Lower lobe of right lung (tissue), 2 donors: ENCODE measurements at regions not wholly inside any gene's neighbourhood (a gene's known extent, or its start where the extent isn't known, plus 50 kb on each side); places are given as distances from the start of the nearest gene placed in this dataset.
"Not testable (repeated sequence)": the region's sequence is repeated elsewhere in the genome, so short reads cannot be mapped to it uniquely, and the experiment has no call there.

Experiments used
- ATAC-seq, 2 donors: fragments of 200-7000 bp; cut with Tn5 transposase; one replicate each; pipeline ENCODE4 v1.9.1; 2020 to 2022; ENCODE audit warnings: mild to moderate bottlenecking in 2 of 2, moderate library complexity in 2 of 2
- DNase-seq: peaks from one replicate; pipeline ENCODE4 v3.0.0-alpha.2; 2020
- H3K27ac ChIP-seq: fragments of 200-600 bp; one replicate; pipeline ENCODE4 v1.8.0; 2022
- H3K27me3 ChIP-seq: fragments of 200-600 bp; one replicate; pipeline ENCODE4 v1.8.0; 2022; ENCODE audit warnings: low read depth
- H3K36me3 ChIP-seq: fragments of 200-600 bp; one replicate; pipeline ENCODE4 v1.8.0; 2022; ENCODE audit warnings: mild to moderate bottlenecking
- H3K4me1 ChIP-seq: fragments of 200-600 bp; one replicate; pipeline ENCODE4 v1.8.0; 2022
- H3K4me3 ChIP-seq: fragments of 200-600 bp; one replicate; pipeline ENCODE4 v1.8.0; 2022; ENCODE audit warnings: mild to moderate bottlenecking
- H3K9me3 ChIP-seq: fragments of 200-600 bp; one replicate; pipeline ENCODE4 v1.8.0; 2022
- CTCF ChIP-seq: fragments of 200-600 bp; IDR thresholded peaks from one replicate; pipeline ENCODE4 v1.8.0; 2022; ENCODE audit warnings: antibody characterized with exemption, mild to moderate bottlenecking
- intact Hi-C: fragments of 100-400 bp; cut with DNase I; formaldehyde crosslinking; loops from one replicate; pipeline ENCODE4 v1.11.0; 2022
- donor health status: DM: no; HTN: yes; CAD: no; lungs with severe emphysema.

- Histone ChIP-seq H3K27ac (no peak overlapping the region), H3K4me1 (no peaks in the 10 kb centered on the region), H3K4me3 (no peak overlapping the region), H3K27me3 (no peaks in the 10 kb centered on the region), H3K36me3 (no peaks in the 10 kb centered on the region), H3K9me3 (no peaks in the 10 kb centered on the region)
- ATAC-seq = no peak
- TF ChIP-seq CTCF = no peak
- intact Hi-C loops = no loop called here
- no peak for DNase-seq
Observed at GRCh38 chr13:30535046-30535445, 69.3 kb upstream of the HMGB1 start.

- DNase-seq = no peak
- Histone ChIP-seq H3K36me3 (no peaks in the 10 kb centered on the region), H3K27me3 (no peaks in the 10 kb centered on the region), H3K4me3 (no peak overlapping the region), H3K4me1 (no peaks in the 10 kb centered on the region), H3K27ac (no peak overlapping the region), H3K9me3 (no peaks in the 10 kb centered on the region)
- ATAC-seq = no peak
- TF ChIP-seq CTCF = no peak
- intact Hi-C loops = no loop called here
Observed at GRCh38 chr13:30545320-30545719, 72.4 kb upstream of the USPL1 start.

- intact Hi-C loops, H3K4me3 ChIP-seq, H3K27ac ChIP-seq, H3K4me1 ChIP-seq, H3K36me3 ChIP-seq, DNase-seq, H3K27me3 ChIP-seq, H3K9me3 ChIP-seq, ATAC-seq: not testable (repeated sequence)
Observed at GRCh38 chr13:30548046-30548445, 69.7 kb upstream of the USPL1 start.

- ATAC-seq = peak; percentile 74 to 79
- no peak overlapping the region for H3K4me3 ChIP-seq
- DNase-seq = no peak
Observed at GRCh38 chr13:30551189-30551588, 66.5 kb upstream of the USPL1 start.

GRCh38 chr13:30552567-30552966 lies 65.2 kb upstream of the USPL1 start:
- H3K4me3 ChIP-seq = no peak overlapping the region
- no peak for ATAC-seq
- no peak for TF ChIP-seq CTCF
- no peaks in the 10 kb centered on the region for H3K9me3 ChIP-seq
- H3K27me3 ChIP-seq = no peaks in the 10 kb centered on the region
- no peaks in the 10 kb centered on the region for H3K4me1 ChIP-seq
- no peak overlapping the region for H3K27ac ChIP-seq
- intact Hi-C loops = no loop called here
- no peaks in the 10 kb centered on the region for H3K36me3 ChIP-seq
- DNase-seq = no peak

More at GRCh38 chr13:30551189-30551588, 66.5 kb upstream of the USPL1 start:
- Histone ChIP-seq H3K36me3 (no peaks in the 10 kb centered on the region), H3K9me3 (no peaks in the 10 kb centered on the region), H3K27me3 (no peaks in the 10 kb centered on the region), H3K4me1 (no peaks in the 10 kb centered on the region), H3K27ac (no peak overlapping the region)
- intact Hi-C loops = no loop called here
- peak; percentile 40 for TF ChIP-seq CTCF

GRCh38 chr13:30559274-30559673 lies 58.4 kb upstream of the USPL1 start:
- DNase-seq = no peak
- no peaks in the 10 kb centered on the region for H3K36me3 ChIP-seq
- H3K4me3 ChIP-seq = no peak overlapping the region
- no peaks in the 10 kb centered on the region for H3K9me3 ChIP-seq
- intact Hi-C loops = no loop called here
- ATAC-seq = no peak
- H3K4me1 ChIP-seq = no peaks in the 10 kb centered on the region
- H3K27ac ChIP-seq = no peak overlapping the region
- H3K27me3 ChIP-seq = no peaks in the 10 kb centered on the region
- no peak for TF ChIP-seq CTCF
